Left lung (tissue), 4 donors: ENCODE measurements at regions not wholly inside any gene's neighbourhood (a gene's known extent, or its start where the extent isn't known, plus 50 kb on each side); places are given as distances from the start of the nearest gene placed in this dataset.

ENCODE experiments used
- ATAC-seq: fragments of 200-7000 bp; cut with Tn5 transposase; one replicate; pipeline ENCODE4 v1.9.1; 2020; ENCODE audit warnings: moderate library complexity
- DNase-seq, 4 donors: peaks; one replicate each; pipeline ENCODE4 v3.0.0-alpha.2; 2013 to 2020
- H3K27ac ChIP-seq, 2 donors: fragments of 200-600 bp; sonication (generic) in 1 of 2; one replicate each; pipeline versions ENCODE4 v1.5.0 to v1.8.0; 2020 to 2021
- H3K27me3 ChIP-seq, 2 donors: fragments of 200-600 bp; sonication (generic) in 1 of 2; one replicate each; pipeline versions ENCODE4 v1.5.0 to v1.8.0; 2020 to 2021
- H3K36me3 ChIP-seq, 2 donors: fragments of 200-600 bp; sonication (generic) in 1 of 2; one replicate each; pipeline versions ENCODE4 v1.5.0 to v1.8.0; 2020 to 2021
- H3K4me1 ChIP-seq, 2 donors: fragments of 200-600 bp; one replicate each; pipeline ENCODE4 v1.8.0; 2021
- H3K4me3 ChIP-seq, 2 donors: fragments of 200-600 bp; sonication (generic) in 1 of 2; one replicate each; pipeline versions ENCODE4 v1.5.0 to v1.8.0; 2020 to 2021; ENCODE audit warnings: mild to moderate bottlenecking in 1 of 2
- H3K9me3 ChIP-seq, 2 donors: fragments of 200-600 bp; sonication (generic) in 1 of 2; one replicate each; pipeline versions ENCODE4 v1.5.0 to v1.8.0; 2020 to 2021
- CTCF ChIP-seq, 2 donors: fragments of 200-600 bp; sonication (generic) in 1 of 2; IDR thresholded peaks; one replicate each; pipeline versions ENCODE4 v1.5.0 to v1.8.0; 2021; ENCODE audit warnings: antibody characterized with exemption in 2 of 2
- intact Hi-C, 2 donors: fragments of 100-400 bp; cut with DNase I; formaldehyde crosslinking; loops; one replicate each; pipeline versions ENCODE4 v1.11.2 to v1.14.2; 2022
- donor health status: DM: no; HTN: yes; CAD: no.
- donor health status: DM: no; HTN: no; CAD: no.

- ATAC-seq (no peak), DNase-seq (peak in 1 of 4 donors; percentile 1)
- intact Hi-C loops, result no loop called here
- Histone ChIP-seq H3K36me3 (no peaks in the 10 kb centered on the region), H3K9me3 (no peaks in the 10 kb centered on the region), H3K4me3 (no peak overlapping the region), H3K27ac (no peak overlapping the region), H3K27me3 (no peaks in the 10 kb centered on the region), H3K4me1 (no peaks in the 10 kb centered on the region)
- no peak for TF ChIP-seq CTCF (IDR thresholded peaks at IDR 0.05)
Measured at GRCh38 chr4:43776371-43776770, 672.2 kb downstream of the KCTD8 start.

DNA sequence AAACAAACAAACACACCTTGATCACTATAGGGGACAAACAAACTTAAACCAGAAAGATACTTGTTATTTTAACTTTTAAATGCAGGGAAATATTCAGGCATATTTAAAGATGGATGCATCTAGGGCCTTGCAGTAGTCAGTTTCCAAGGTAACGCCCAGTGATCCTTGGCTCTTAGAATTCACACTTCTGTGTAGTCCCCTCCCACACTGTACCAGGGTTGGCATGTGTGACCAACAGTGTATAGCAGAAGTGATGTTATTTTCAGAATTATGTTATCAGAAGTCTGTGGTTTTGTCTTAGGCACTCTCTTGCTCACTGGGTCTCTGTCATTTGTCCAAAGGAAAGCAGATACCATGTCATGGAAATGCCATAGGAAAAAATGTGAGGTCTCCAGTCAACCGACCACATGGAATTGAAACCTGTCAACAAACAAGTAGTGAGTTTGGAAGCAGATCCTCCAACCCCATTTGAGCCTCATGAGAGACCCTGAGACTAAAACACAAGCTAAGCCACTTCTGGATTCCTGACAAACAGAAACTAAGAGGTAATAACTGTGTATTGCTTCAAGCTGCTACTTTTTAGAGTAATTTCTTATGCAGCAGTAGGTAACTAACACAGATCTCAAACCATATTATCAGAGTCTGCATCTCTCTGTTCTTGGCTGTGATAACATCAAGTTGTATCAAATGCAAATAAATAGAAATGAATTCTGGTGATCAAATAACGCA is 670.3 kb downstream of the KCTD8 start:
- ATAC-seq, result no peak
- Histone ChIP-seq H3K27ac (no peak overlapping the region), H3K4me3 (no peak overlapping the region), H3K27me3 (no peaks in the 10 kb centered on the region), H3K9me3 (no peaks in the 10 kb centered on the region), H3K4me1 (no peaks in the 10 kb centered on the region), H3K36me3 (no peaks in the 10 kb centered on the region)
- DNase-seq, result no peak
- TF ChIP-seq CTCF (IDR thresholded peaks at IDR 0.05), result no peak
- intact Hi-C loops, result no loop called here

GRCh38 chr4:43781125-43781524 is 667.5 kb downstream of the KCTD8 start:
- intact Hi-C loops, result no loop called here
- no peak for TF ChIP-seq CTCF (IDR thresholded peaks at IDR 0.05)
- Histone ChIP-seq H3K27ac (no peak overlapping the region), H3K4me1 (no peaks in the 10 kb centered on the region), H3K36me3 (no peaks in the 10 kb centered on the region), H3K4me3 (no peak overlapping the region), H3K9me3 (no peaks in the 10 kb centered on the region), H3K27me3 (no peaks in the 10 kb centered on the region)
- ATAC-seq (no peak), DNase-seq (no peak)

DNA sequence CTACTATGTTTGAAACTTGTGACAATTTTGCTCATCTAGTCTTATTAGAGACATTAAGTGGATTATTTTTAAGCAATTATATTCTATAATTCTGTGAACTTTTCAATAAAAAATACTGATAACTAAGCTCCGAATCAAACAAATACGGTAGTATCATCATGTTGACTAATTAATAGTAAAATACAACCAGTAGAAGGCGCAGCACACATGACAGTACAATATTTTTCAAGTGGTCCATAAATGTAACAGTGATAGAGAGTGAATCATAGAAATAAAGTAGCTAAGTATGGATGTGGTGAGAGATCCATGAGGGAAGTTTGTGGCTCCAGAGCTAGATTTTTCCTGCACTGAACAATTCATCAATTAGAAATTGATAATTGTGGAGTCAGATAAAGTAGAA is 666.2 kb downstream of the KCTD8 start:
- ATAC-seq (no peak), DNase-seq (no peak)
- H3K9me3 ChIP-seq, result no peaks in the 10 kb centered on the region
- no peak overlapping the region for H3K4me3 ChIP-seq
- no peaks in the 10 kb centered on the region for H3K27me3 ChIP-seq
- TF ChIP-seq CTCF (IDR thresholded peaks at IDR 0.05), result no peak
- no peak overlapping the region for H3K27ac ChIP-seq
- no peaks in the 10 kb centered on the region for H3K4me1 ChIP-seq
- intact Hi-C loops, result no loop called here
- H3K36me3 ChIP-seq, result no peaks in the 10 kb centered on the region

DNA sequence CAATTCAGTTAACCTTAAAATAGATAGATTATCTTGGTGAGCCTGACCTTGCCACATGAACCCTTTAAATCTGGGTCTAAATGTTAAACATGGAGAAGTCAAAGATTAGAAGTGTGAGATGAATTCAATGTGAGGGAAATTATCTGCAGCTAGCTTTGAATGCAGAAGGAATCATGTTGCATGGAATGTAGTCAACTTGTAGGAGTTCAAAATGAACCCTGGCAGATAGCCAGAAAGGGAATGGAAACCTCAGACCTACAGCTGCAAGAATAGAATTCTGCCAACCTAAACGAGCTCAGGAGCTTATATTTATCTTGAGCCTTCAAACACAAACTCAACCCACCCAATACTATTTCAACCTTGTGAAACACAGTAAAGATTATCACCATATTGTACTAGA is 632.5 kb downstream of the KCTD8 start:
- H3K4me3 ChIP-seq, result no peak overlapping the region
- DNase-seq, result no peak

More for the DNA sequence above, 632.5 kb downstream of the KCTD8 start:
- H3K9me3 ChIP-seq, result peaks cover 0 to 13% of the 10 kb centered on the region in 2 donors
- TF ChIP-seq CTCF (IDR thresholded peaks at IDR 0.05), result no peak
- H3K27me3 ChIP-seq, result no peaks in the 10 kb centered on the region
- no peak for ATAC-seq
- intact Hi-C loops, result no loop called here
- H3K4me1 ChIP-seq, result no peaks in the 10 kb centered on the region
- H3K36me3 ChIP-seq, result no peaks in the 10 kb centered on the region
- no peak overlapping the region for H3K27ac ChIP-seq
